ENCODE measurements at regions not wholly inside any gene's neighbourhood (a gene's known extent, or its start where the extent isn't known, plus 50 kb on each side); places are given as distances from the start of the nearest gene placed in this dataset.

DNA sequence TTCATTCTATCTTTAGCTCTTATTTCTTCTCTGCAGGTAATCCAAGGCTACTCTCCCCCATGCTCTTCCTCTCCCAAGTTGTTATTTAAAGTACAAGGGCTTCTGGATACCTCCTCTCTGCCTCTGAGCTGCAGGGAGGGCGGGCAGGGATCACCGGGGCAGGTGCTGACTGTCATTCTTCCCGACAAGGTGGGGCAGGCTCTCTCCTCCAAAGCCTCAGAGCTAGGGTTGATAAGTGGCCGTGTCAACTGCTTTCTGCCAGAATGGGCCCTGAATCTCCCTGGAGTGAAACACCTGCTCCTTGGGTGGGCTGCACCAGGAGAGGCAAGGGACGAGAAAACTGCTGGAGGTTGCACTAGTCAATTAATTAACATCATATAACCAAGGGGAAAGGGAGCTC, 250.3 kb downstream of the SLC4A3 start:
- TF ChIP-seq CTCF (IDR thresholded peaks at IDR 0.05) = no peak
- TF ChIP-seq POLR2AphosphoS5 (IDR thresholded peaks at IDR 0.05) = no peak
- no peak for TF ChIP-seq POLR2A (IDR thresholded peaks at IDR 0.05)

All from breast epithelium (tissue), 3 donors.